GM03348 (cell line): ENCODE measurements at regions not wholly inside any gene's neighbourhood (a gene's known extent, or its start where the extent isn't known, plus 50 kb on each side); places are given as distances from the start of the nearest gene placed in this dataset.
"Not testable (repeated sequence)": the region's sequence is repeated elsewhere in the genome, so short reads cannot be mapped to it uniquely, and the experiment has no call there.

Experiments used
- DNase-seq: peaks from one replicate; pipeline ENCODE4 v3.0.0; 2012; ENCODE audit warnings: low spot score

DNA sequence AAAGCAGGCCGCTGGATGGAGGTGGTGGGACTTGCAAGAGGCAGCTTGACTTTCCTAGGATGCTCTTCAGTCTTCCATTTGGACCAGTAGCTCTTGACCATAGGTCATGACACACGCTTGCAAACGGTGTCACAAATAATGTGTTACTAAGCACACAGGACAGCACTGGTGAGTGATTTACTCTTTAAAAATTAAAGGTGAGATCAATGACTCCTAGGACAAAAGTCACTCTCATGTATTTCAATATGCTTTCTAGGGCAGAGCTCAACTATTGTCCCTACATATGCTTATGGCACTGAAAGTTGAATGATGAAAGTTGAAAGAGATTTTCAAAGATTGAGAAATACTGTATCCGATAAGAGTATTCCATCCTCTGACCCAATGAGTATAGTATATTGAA, 496.7 kb downstream of the EBF1 start:
- DNase-seq, result no peak

DNA sequence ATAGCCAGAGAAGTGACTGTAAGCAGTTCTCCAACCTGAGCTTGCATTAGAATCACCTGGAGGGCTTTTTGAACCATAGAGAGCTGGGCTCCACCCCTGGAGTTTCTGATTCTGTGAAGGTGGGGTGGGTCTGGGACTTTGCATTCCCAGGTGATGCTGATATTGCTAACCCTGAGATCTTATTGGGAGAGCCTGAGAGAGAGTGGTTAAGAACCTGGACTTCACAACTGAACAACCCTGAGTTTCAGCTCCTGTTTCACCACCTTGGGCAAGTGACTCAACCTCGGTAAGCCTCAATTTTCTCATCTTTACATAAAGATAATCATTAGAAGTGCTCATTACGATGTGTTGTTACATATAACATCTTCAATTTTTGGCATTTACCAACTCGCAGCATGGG, 498.6 kb downstream of the EBF1 start:
- DNase-seq, result no peak

DNA sequence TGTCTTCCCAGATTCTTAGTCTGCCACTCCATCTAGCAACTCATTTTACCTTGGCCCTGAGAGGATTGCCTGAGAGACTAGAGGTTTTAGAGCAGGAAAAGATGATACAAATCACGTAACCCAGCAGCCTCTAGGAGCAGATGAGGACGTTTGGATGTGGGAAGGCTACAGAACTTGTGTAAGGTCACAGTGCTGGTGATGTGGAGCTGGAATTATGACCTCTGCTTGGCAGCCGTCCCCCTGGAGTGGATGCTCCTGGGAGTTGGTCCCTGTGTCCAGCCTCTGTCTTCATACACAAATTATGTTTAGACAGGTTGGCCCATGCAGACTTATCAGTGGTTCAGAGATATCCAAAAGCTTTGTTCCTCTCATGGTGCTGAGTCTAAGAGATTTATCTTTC, 499.0 kb downstream of the EBF1 start:
- no peak for DNase-seq

DNA sequence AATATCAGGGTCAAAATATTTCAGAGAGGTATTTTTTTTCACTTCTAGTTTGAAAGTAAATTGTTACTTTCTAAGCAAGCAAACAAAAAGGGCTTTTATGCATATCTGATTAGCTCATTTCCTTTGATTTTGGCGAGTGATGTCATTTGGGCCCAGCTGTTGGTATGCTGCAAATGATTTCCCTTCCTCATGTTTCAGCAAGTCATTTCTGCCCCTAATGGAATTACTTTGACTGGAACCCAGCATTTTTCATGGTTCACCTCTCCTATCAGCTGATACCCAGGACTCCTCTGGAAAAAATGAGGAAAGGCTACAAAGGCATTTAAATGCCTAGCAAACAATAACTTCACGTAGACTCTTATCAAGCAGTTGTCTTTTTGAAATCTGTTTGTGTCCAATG, 500.6 kb downstream of the EBF1 start:
- peak; percentile 41 for DNase-seq

DNA sequence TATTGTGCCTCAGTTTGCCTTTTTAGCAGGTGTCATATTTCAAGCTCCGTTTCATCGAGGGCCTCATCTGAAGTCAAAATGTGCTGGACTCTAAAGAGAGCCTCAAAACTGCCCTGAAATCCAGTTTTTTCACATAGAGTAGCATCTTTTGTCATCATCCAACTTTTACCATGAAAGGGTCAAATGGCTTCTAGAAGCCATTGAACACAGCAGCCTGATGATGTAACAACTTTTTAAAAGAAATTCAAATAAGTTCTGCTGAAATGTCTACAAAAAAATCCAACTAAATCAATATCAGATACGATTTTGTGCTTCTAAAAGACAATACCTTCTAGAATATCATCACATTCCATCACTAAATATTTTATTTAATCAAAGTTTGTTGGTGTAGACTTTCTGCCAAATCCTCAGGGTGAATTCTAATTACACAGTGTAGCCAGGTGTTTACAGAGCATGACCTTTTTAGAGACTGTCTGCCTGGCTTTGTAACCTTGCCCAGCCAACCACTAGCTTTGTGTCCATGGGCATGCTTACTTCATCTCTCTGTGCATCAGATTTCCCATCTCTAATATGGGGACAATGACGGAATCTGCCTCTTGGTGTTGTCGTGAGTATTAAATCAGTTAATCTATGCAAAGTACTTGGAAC, 505.0 kb downstream of the EBF1 start:
- DNase-seq, result no peak

DNA sequence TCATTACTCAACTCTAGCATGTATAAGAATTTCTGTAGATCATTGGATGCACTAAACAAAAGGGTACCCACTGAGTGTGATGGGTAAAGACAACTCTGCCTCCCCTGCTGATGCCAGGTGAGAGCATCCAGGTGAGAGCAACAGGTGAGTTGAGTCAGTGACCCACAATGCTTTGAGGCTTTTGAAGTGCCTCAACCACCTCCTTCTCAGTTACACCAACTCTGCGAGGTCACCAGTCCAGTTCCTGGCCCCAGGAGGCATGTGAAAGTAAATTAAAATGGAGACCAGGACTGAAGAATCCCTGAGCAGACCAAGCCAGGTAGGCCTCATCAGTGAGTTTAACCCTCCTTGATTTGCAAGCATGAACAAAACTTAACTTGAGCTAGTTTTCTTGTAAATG, 505.8 kb downstream of the EBF1 start:
- no peak for DNase-seq

DNA sequence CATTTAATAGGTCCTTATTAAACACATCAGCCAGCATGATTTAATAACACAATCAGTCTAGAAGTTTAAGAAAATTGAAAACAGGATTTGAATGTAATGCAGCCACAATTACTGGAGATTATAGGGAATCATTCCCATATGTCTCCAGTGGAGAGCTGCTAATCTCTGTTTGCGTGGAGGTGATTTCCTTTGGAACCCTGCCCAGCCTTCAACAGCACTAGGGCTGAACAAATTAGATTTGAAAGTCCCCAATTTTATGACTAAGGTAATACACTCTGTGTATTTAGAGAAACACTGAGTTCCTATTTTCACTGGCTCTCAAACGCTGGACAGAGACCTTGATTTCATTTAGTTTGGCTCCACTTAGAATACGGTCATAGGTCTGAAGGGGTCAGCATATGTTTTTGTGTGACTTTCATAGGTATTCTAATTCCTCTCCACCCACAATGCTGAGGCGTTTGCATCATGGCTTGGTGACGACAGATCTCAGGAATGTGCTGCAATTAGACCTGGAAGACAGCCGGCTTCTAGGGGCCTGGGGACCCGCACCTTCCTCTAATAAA, 508.3 kb downstream of the EBF1 start:
- peak; percentile 27 for DNase-seq

DNA sequence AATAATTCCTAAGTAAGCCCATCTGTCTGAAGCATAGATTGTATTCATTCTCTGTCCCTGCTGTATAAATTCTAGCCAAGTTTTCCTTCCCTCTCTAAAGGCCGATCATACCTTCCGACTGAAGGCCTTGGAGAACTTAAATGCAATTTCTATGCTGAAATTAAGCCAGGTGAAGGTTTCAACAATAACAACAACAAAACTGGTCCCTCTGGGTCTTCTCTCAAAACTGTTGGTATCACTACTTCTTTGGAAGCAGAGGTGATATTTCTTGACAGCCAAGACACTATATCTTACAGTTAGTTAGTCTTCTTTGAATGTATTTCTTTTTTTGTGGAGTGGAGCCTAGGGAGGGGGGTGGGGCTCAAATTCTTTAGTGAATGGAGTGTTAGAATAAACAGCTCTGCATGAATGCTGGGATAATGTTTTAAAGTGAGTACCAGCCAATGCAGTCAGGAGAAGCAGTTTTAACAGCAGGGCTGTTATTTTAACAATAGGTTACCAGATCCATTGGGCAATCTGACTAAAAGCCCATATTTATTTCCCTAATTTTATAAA, 508.9 kb downstream of the EBF1 start:
- DNase-seq, result no peak

DNA sequence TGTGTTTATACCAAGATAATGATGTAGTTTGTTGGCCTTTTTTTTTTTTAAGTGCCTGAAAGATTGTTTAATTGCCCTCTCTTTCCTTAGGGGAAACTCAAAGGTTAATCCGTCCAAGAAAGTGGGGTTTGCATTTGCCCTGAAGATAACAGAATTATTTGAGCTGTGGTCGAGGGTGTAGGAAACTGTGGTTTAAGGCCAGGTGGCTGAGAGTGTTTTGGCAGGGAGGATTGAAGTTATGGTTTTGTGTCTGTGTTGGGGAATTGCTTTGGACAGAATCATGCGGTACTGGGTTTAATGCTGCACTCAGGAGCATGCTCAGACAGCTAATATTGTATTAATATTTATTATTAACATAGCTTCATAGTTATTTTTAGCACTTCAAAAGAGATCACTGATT, 509.8 kb downstream of the EBF1 start:
- no peak for DNase-seq

DNA sequence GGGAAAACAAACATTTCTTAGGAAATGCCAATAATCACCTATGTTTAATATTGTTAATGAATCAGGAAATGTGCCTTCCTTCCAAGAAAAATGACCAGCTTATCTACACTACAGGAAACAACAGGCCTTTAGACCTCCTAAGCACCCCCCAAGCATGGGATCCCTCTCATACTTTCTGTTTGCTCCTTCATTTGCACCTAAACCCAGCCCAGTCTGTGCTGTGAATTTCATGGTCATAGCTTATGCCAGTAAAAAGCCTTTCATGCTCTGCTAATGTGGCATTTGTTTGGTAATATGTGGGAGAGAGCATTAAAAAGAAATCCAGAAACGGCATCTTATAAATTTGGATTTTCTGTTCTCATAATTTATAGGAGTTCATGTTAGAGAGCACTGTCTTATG, 511.1 kb downstream of the EBF1 start:
- no peak for DNase-seq

DNA sequence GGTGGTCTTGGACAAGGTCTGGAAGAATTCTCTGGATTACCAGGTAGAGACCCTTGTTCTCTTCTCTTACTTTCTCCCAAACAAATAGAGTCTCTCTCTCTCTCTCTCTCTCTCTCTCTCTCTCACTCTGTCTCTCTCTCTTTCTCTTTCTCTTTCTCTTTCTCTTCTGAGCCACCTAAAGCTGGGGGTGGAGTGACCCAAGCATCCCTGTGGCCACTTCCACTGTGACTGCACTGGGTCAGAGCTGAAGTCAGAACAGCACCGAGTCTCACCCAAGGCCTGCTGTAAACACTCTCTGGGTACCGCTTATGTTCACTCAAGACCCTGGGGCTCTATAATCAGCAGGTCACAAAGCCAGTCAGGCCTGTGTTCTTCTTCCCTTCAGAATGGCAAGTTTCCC, 513.7 kb downstream of the EBF1 start:
- DNase-seq, result no peak

DNA sequence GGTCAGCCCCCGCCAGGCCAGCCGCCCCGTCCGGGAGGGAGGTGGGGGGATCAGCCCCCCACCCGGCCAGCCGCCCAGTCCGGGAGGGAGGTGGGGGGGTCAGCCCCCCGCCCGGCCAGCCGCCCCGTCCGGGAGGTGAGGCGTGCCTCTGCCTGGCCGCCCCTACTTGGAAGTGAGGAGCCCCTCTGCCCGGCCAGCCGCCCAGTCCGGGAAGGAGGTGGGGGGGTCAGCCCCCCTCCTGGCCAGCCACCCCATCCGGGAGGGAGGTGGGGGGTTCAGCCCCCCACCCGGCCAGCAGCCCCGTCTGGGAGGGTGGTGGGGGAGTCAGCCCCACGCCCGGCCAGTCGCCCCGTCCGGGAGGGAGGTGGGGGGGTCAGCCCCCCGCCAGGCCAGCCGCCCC, 517.0 kb downstream of the EBF1 start:
- DNase-seq, result not testable (repeated sequence)

DNA sequence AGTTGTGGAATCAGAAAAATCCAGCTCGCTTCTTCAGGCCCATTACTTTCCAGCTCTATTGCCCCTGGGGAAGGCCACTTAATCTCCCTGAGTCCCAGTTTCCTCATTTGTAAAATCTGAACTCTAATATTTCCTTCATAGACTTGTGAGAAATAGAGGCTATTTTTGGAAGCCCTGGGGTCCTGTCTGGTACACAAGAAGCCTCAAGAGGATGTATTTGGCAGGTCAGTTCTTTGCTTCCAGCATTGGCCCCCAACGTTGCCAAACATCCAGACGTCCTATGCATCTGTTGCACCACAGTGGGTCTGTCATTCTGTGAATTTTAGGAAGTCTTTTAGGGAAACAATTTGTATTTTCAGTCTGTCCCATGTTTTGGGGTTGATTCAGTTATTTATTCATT, 525.9 kb downstream of the EBF1 start:
- DNase-seq, result no peak

DNA sequence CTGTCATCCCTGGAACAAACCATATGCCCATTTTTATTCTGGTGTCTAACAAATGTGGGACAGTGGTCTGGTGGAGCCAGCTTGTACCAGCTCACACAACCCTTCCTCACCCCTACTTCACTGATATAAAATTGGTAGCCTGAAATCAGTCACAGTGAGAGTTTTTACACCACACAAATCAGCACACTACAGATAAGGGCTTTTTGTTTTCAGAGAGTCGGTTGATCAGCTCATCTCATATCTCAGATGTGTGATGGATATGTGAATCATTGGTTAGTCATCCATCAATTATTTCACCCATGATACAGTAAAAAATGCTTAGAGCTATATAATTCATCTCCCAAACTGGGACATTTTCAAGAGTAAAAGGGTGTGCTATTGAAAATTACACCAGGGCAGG, 529.2 kb downstream of the EBF1 start:
- no peak for DNase-seq

DNA sequence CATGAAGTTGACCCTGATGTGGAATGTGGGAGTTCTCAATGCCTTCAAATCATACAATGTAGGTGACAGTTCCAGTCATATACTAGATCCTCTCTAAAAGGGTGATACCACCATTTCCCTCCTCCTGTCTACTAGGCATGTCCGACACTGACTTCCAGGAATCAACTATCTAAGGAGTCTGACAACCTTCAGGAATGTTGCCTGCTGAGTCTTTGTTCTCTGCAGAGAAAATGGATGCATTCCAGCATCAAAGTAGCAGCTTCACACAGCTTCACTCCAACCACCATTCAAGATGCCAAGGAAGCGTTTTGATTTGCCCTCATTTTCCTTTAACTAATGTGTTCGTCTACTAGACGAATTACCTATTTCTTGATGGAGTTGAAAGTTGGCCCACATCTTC, 530.2 kb downstream of the EBF1 start:
- DNase-seq, result no peak

DNA sequence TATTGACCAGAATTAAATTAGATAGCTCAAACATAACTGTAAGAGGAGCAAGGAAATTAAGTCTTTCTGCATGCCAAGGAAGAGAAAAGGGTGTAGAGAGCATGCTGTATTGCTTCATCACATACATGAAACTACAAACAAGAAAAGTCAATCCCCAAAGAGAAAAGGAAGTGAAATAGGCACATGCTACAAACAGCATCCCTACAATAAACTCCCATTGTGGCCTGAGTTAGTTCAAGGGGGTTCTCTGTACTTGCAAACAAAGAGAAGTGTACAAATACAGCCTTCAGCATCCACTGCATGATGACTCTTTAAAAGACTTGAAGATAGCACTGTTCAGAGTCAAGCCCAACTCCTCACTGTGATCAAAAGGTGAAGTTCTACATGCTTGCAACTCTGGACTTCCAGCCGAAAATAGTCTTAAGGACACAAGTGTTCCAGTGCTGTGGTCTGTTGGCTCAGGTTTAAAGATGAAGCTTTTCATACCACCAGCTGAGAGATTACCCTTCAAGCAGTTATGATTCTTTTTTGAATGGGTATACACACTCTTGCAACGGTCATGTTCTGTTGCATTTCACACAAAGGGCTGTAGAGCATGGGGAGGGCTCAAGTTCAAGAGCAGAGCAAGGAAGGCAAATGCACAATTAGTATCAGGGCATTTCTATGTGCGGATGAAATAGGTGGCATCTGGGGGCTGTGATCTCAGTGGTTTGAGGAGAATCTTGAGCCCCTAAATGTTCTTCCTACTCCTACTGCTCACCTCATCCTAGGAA, 534.5 kb downstream of the EBF1 start:
- no peak for DNase-seq

DNA sequence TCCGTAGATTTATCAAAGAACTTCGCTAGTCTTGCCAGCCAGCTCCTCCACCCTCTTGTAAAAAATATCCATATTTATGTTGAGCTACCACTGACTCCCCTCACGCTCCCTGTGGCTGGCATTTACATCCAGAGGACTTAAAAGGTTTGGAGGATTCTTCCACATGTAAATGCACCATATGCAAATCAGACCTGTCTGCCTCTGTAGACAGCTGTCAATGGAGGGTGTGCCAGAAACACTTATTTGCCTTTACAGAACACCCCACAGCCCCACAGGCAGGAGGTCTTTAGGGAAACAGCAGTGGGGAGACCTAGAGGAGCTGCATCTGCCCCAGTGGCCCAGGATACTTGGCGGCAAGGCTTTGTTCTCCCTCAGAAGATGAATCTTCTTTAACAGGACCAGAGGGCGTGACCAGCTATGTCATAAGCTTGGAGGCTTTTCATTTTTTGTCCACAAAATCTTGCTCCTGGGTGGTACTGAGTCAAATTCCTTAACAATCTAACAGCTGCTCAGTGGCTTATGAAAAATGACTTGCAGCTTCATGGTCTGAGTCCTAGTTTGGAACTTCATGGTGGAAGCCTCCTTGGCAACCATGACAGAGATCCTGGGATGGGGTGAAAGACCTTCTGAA, 535.8 kb downstream of the EBF1 start:
- no peak for DNase-seq

DNA sequence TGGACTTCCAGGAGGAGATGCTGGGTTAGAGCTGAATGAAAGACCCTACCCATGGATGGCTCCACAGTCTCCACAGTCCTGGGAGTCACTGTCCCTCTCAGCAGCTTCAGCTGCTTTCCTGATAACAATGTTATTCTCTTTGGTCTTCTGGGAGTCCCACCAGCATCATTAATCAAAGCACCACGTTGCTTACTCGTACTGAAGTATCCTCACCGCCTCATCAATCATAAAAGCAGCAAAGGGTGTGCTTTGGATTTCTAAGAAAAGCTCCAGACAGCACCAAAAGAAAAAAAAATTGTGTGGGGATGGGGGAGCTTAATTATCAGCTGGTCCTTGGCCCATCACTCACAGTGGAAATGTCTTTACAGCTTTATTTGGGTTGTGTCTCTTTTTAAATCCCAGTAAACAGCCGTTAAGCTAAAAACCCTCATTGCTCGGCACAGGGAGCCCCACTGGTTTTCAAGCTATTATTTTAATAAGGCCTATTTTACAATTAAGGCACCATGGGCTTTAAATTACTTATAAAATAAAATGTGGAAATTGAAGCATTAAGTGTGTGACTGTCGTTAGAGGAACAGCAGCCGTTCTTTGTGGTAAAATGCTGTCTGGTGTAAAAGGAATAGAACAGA, 538.0 kb downstream of the EBF1 start:
- DNase-seq, result no peak

DNA sequence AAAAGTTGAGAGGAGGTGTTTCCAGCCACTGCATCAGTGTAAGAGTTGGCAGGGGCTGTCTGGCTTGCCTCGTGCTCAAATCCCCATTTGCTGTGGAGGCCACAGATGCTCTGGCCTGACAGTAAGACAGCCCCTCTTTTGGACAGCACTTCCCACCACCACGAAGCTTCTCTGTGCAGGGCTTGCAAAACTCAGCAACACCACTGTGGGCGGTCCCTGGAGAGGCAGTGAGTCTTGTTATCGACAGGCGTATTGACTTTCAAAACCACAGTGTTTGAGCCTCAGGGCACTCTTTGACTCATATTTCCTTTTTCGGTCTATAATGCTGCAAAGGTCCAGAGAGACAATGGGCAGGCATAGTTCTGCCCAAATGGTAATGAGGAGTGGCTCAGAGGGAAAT, 539.5 kb downstream of the EBF1 start:
- DNase-seq, result no peak

DNA sequence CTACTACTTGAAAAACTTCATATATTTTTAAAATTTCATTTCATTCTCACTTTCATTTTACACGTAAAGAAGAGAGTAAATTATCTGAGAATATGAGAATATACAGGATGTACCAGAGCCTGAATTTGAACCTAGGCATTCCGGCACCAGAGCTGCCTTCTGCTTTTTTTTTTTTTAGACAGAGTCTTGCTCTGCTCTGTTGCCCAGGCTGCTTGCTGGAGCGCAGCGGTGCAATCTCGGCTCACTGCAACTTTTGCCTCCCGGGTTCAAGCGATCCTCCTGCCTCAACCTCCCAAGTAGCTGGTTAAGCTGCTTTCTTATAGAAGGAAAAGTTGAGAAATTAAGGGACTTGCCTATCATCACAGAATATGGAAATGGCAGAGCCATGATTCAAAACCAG, 540.1 kb downstream of the EBF1 start:
- DNase-seq, result no peak

DNA sequence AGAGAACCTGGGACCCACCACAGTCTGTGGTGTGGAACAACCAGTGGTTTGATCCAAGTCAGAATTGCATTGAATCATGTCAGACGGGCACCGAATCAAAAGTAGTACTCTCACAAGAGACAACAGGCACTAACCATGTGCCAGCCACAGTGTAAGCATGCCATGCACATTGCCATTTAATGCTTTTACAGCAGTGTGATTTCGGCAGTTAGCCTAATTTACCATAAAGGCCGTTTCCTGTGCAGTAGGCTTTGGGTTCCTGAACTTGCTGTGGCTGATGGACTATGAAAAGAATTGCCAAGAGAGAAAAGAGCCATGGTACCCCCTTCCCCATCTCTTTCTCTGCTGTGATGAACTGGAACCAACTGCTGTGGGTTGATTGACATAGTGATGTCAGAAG, 540.6 kb downstream of the EBF1 start:
- no peak for DNase-seq

DNA sequence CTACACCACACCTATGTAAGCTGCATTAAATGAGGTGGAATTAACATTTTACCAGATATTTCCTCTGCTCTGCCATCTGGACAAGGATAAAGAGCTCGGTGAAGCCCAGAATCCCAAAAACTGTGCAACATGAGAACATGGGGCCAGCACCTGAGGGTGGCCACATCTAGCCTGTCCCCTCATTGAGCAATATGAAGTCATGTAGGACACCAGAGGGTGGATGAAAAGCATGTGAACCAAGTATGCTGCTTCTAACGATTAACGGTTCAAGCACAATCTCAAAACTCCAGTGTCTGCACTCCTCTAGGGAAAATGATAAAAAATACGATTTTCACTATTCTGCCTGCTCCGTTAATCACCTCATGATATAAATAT, 545.8 kb downstream of the EBF1 start:
- no peak for DNase-seq
